IMR-90 (cell line): ENCODE measurements at regions not wholly inside any gene's neighbourhood (a gene's known extent, or its start where the extent isn't known, plus 50 kb on each side); places are given as distances from the start of the nearest gene placed in this dataset.

ENCODE experiments used
- ATAC-seq: fragments of 200-7000 bp; cut with Tn5 transposase; 2 replicates; pipeline ENCODE4 v1.9.1; 2020; ENCODE audit warnings: low read depth, mild to moderate bottlenecking, moderate library complexity
- BruUV-seq: library from RNA; stranded (reverse); fragments of 400-500 nt; replicated peaks from 2 replicates; lab custom pipeline; 2021; lab: Mats Ljungman, UMichigan
- CTCF ChIA-PET: fragments of 300-600 bp; formaldehyde crosslinking; extraction: SDS; loops from one replicate; lab custom pipeline; 2021; ENCODE audit warnings: antibody characterized with exemption; lab: Yijun Ruan, JAX
- POLR2A ChIA-PET: fragments of 300-600 bp; sonication (Branson Sonifier 250); formaldehyde crosslinking; loops from one replicate; lab custom pipeline; 2022; ENCODE audit warnings: antibody characterized with exemption; ENCODE audit not compliant: unreplicated experiment; lab: Charles Lee
- DNase-seq: peaks from one replicate; pipeline ENCODE4 v3.0.0; 2013
- H2AFZ ChIP-seq: replicated peaks from 2 replicates; pipeline ENCODE3; 2013; ENCODE audit warnings: low read length, mild to moderate bottlenecking; ENCODE audit not compliant: poor library complexity
- H2AK5ac ChIP-seq: 2 replicates; pipeline ENCODE4 v1.6.1; 2013; ENCODE audit warnings: low read depth, low read length, inconsistent platforms
- H2AK9ac ChIP-seq: replicated peaks from 2 replicates; pipeline ENCODE3; 2013; ENCODE audit warnings: mild to moderate bottlenecking, low read depth, low read length, moderate library complexity; ENCODE audit not compliant: poor library complexity
- H2BK120ac ChIP-seq: 2 replicates; pipeline ENCODE4 v1.6.1; 2013; ENCODE audit warnings: low read depth, low read length, inconsistent platforms
- H2BK15ac ChIP-seq: 3 replicates; pipeline ENCODE4 v1.6.1; 2013; ENCODE audit warnings: low read depth, low read length, inconsistent platforms
- H2BK20ac ChIP-seq: 2 replicates; pipeline ENCODE4 v1.6.1; 2013; ENCODE audit warnings: low read depth, mild to moderate bottlenecking, inconsistent platforms, low read length, moderate library complexity
- H2BK5ac ChIP-seq: 2 replicates; pipeline ENCODE4 v1.6.1; 2013; ENCODE audit warnings: mild to moderate bottlenecking, low read depth, low read length, inconsistent platforms; ENCODE audit not compliant: poor library complexity, severe bottlenecking
- H3K14ac ChIP-seq: replicated peaks from 2 replicates; pipeline ENCODE4 v1.6.1; 2013; ENCODE audit warnings: low read depth, low read length, inconsistent platforms
- H3K18ac ChIP-seq: 2 replicates; pipeline ENCODE4 v1.6.1; 2013; ENCODE audit warnings: low read depth, low read length, control low read depth
- H3K23ac ChIP-seq: 2 replicates; pipeline ENCODE4 v1.6.1; 2013; ENCODE audit warnings: low read depth, low read length, inconsistent platforms
- H3K27ac ChIP-seq: 2 replicates; pipeline ENCODE4 v1.5.1; 2013; ENCODE audit warnings: mild to moderate bottlenecking, control low read depth, low read length; ENCODE audit not compliant: insufficient read depth
- H3K27me3 ChIP-seq: 2 replicates; pipeline ENCODE4 v1.6.1; 2013; ENCODE audit warnings: low read length; ENCODE audit not compliant: control insufficient read depth, insufficient read depth
- H3K36me3 ChIP-seq: 2 replicates; pipeline ENCODE4 v1.6.1; 2013; ENCODE audit warnings: low read length, mixed read lengths; ENCODE audit not compliant: control insufficient read depth, insufficient read depth
- H3K4ac ChIP-seq: 2 replicates; pipeline ENCODE4 v1.6.1; 2013; ENCODE audit warnings: low read depth, low read length, inconsistent platforms
- H3K4me1 ChIP-seq: 2 replicates; pipeline ENCODE4 v1.6.1; 2013; ENCODE audit warnings: low read length, mixed read lengths; ENCODE audit not compliant: control insufficient read depth, insufficient read depth
- H3K4me2 ChIP-seq: 2 replicates; pipeline ENCODE4 v1.6.1; 2013; ENCODE audit warnings: low read depth, mild to moderate bottlenecking, control low read depth, low read length, moderate library complexity
- H3K4me3 ChIP-seq: 2 replicates; pipeline ENCODE4 v1.5.1; 2013; ENCODE audit warnings: low read depth, mild to moderate bottlenecking, control low read depth, low read length, moderate library complexity; ENCODE audit not compliant: insufficient read depth
- H3K56ac ChIP-seq: 2 replicates; pipeline ENCODE4 v1.6.1; 2013; ENCODE audit warnings: low read length, inconsistent platforms; ENCODE audit not compliant: insufficient read depth; ENCODE audit errors: extremely low read depth
- H3K79me1 ChIP-seq, 2 experiments: 2 replicates each; pipeline ENCODE4 v1.6.1; 2013; ENCODE audit warnings: low read length in 2 of 2, inconsistent platforms in 1 of 2, low read depth in 1 of 2
- H3K9ac ChIP-seq: 2 replicates; pipeline ENCODE4 v1.6.1; 2013; ENCODE audit warnings: low read depth, low read length, control low read depth
- H3K9me1 ChIP-seq: 2 replicates; pipeline ENCODE4 v1.6.1; 2013; ENCODE audit warnings: low read length, inconsistent platforms; ENCODE audit not compliant: insufficient read depth
- H3K9me3 ChIP-seq: 2 replicates; pipeline ENCODE4 v1.6.1; 2013; ENCODE audit warnings: low read length; ENCODE audit not compliant: control insufficient read depth, insufficient read depth
- H4K20me1 ChIP-seq: 2 replicates; pipeline ENCODE4 v1.6.1; 2013; ENCODE audit warnings: low read length, inconsistent platforms; ENCODE audit not compliant: insufficient read depth
- H4K5ac ChIP-seq: 2 replicates; pipeline ENCODE4 v1.6.1; 2013; ENCODE audit warnings: mild to moderate bottlenecking, low read depth, low read length, control low read depth
- H4K8ac ChIP-seq, 2 experiments: 2 replicates each; pipeline ENCODE4 v1.6.1; 2013; ENCODE audit warnings: low read depth in 2 of 2, low read length in 2 of 2, control low read depth in 1 of 2, inconsistent platforms in 1 of 2
- H4K91ac ChIP-seq: 2 replicates; pipeline ENCODE4 v1.6.1; 2013; ENCODE audit warnings: low read depth, low read length, inconsistent platforms; ENCODE audit not compliant: insufficient read depth
- CTCF ChIP-seq: conservative IDR thresholded peaks from 2 replicates; pipeline ENCODE4 v1.5.1; 2012; ENCODE audit warnings: mild to moderate bottlenecking, low read depth, low read length, improper control_type of control experiment
- FOS ChIP-seq: fragments of 150-350 bp; IDR thresholded peaks from 2 replicates; pipeline ENCODE4 v1.6.1; 2016; ENCODE audit warnings: low read depth, low read length
- MXI1 ChIP-seq: IDR thresholded peaks from 2 replicates; pipeline ENCODE4 v1.6.1; 2012; ENCODE audit warnings: low read depth, mild to moderate bottlenecking, low read length, moderate library complexity, borderline replicate concordance
- NFE2L2 ChIP-seq: fragments of 150-350 bp; IDR thresholded peaks from 2 replicates; pipeline ENCODE4 v1.6.1; 2016; ENCODE audit warnings: low read depth, mild to moderate bottlenecking, low read length
- POLR2A ChIP-seq: IDR thresholded peaks from 2 replicates; pipeline ENCODE4 v1.6.1; 2012; ENCODE audit warnings: mild to moderate bottlenecking, low read depth, low read length
- RAD21 ChIP-seq: IDR thresholded peaks from 2 replicates; pipeline ENCODE4 v1.6.1; 2012; ENCODE audit warnings: low read length, improper control_type of control experiment
- RCOR1 ChIP-seq: IDR thresholded peaks from 2 replicates; pipeline ENCODE4 v1.6.1; 2012; ENCODE audit warnings: mild to moderate bottlenecking, low read length, improper control_type of control experiment; ENCODE audit not compliant: insufficient replicate concordance
- RFX5 ChIP-seq: IDR thresholded peaks from 2 replicates; pipeline ENCODE4 v1.8.0; 2012; ENCODE audit warnings: low read depth, mild to moderate bottlenecking, low read length, moderate library complexity
- WGBS, 2 experiments: methylation state at CpG; one replicate each; pipeline versions ENCODE4 v1.1.5 to v1.1.7; 2013; ENCODE audit warnings: missing lambda C conversion rate in 2 of 2; ENCODE audit not compliant: insufficient read length in 1 of 2; ENCODE audit errors: extremely low coverage in 2 of 2; 5-methylcytosine and 5-hydroxymethylcytosine counted together
- dilution Hi-C: fragments of 300-500 bp; cut with HindIII; formaldehyde crosslinking; loops from one replicate; pipeline ENCODE4 v1.14.3; 2018; ENCODE audit warnings: low sequenced_read_pairs; ENCODE audit not compliant: unreplicated experiment
- in situ Hi-C: fragments of 300-500 bp; cut with MboI; formaldehyde crosslinking; loops from 3 replicates; pipeline ENCODE4 v1.14.3; 2019; ENCODE audit warnings: low sequenced_read_pairs, inconsistent platforms, mixed read lengths
- intact Hi-C: fragments of 100-400 bp; cut with micrococcal nuclease; formaldehyde crosslinking; loops from 2 replicates; pipeline ENCODE4 v1.10.0; 2022
- TF ChIP-seq, protein P1 (sequence below): fragments of 150-350 bp; IDR thresholded peaks from 2 replicates; pipeline ENCODE4 v1.6.1; 2017; ENCODE audit warnings: mild to moderate bottlenecking, antibody characterized with exemption, low read length, low read depth

- Histone ChIP-seq H2BK5ac (no peak overlapping the region), H3K23ac (no peak overlapping the region), H3K9me3 (peaks cover 4% of the 10 kb centered on the region), H2BK20ac (no peak overlapping the region), H2BK15ac (no peak overlapping the region), H2BK120ac (no peak overlapping the region), H4K8ac (no peak overlapping the region), H3K9ac (no peak overlapping the region), H3K27me3 (no peaks in the 10 kb centered on the region), H3K79me1 (no peaks in the 10 kb centered on the region), H3K4ac (no peak overlapping the region), H4K91ac (no peak overlapping the region), H3K14ac (no peak overlapping the region), H2AK5ac (no peak overlapping the region), H3K9me1 (no peaks in the 10 kb centered on the region), H3K36me3 (no peaks in the 10 kb centered on the region), H2AFZ (no peak overlapping the region), H3K18ac (no peak overlapping the region), H3K4me3 (no peak overlapping the region), H3K4me1 (no peaks in the 10 kb centered on the region), H4K5ac (no peak overlapping the region), H3K4me2 (no peak overlapping the region), H4K20me1 (no peaks in the 10 kb centered on the region), H3K56ac (no peak overlapping the region), H3K27ac (no peak overlapping the region), H2AK9ac (no peak overlapping the region)
- ChIA-PET POLR2A (no interaction called here), CTCF (no interaction called here)
- in situ Hi-C loops (no loop called here), intact Hi-C loops (no loop called here), dilution Hi-C loops (no loop called here)
- DNase-seq, result no peak
- no CpG with 5 or more reads among the region's 5 CpGs for WGBS, 2 experiments
- no peak for ATAC-seq
- TF ChIP-seq, protein P1, sequence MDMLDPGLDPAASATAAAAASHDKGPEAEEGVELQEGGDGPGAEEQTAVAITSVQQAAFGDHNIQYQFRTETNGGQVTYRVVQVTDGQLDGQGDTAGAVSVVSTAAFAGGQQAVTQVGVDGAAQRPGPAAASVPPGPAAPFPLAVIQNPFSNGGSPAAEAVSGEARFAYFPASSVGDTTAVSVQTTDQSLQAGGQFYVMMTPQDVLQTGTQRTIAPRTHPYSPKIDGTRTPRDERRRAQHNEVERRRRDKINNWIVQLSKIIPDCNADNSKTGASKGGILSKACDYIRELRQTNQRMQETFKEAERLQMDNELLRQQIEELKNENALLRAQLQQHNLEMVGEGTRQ, result no peak
- TF ChIP-seq NFE2L2 (no peak), CTCF (no peak), RFX5 (no peak), POLR2A (no peak), RCOR1 (no peak), RAD21 (no peak), MXI1 (no peak), FOS (no peak)
- BruUV-seq, result no TSS peak
Observed at GRCh38 chr10:120788771-120789170, 62.4 kb upstream of the WDR11 start.
